ENCODE measurements at regions not wholly inside any gene's neighbourhood (a gene's known extent, or its start where the extent isn't known, plus 50 kb on each side); places are given as distances from the start of the nearest gene placed in this dataset.

GRCh38 chr1:191022856-191023255 is 545.2 kb upstream of the BRINP3 start:
- Histone ChIP-seq H3K4me1 (ENCODE audit: insufficient read depth, insufficient read length) (no peaks in the 10 kb centered on the region), H3K27me3 (ENCODE audit: insufficient read depth, insufficient read length) (no peaks in the 10 kb centered on the region), H3K36me3 (ENCODE audit: insufficient read depth, insufficient read length, low read length) (no peaks in the 10 kb centered on the region), H3K4me3 (ENCODE audit: insufficient read length, low read depth) (no peak overlapping the region), H3K9ac (ENCODE audit: insufficient read length, low read depth) (no peak overlapping the region), H3K9me3 (ENCODE audit: insufficient read depth, low read length) (peaks cover 13% of the 10 kb centered on the region; the same call in 1 of the 2 replicates)
- no peak for TF ChIP-seq YY1 (IDR thresholded peaks at IDR 0.05; ENCODE audit: insufficient read depth, insufficient read length)
- no peak for TF ChIP-seq ZNF274 (IDR thresholded peaks at IDR 0.05; ENCODE audit: low read depth, low read length)
- no peak for TF ChIP-seq SUZ12 (IDR thresholded peaks at IDR 0.05; ENCODE audit: extremely low read depth, insufficient read depth, insufficient read length)
- no peak for DNase-seq (ENCODE audit: low read depth, low spot score)

GRCh38 chr1:191025896-191026642 is 548.4 kb upstream of the BRINP3 start:
- no peaks in the 10 kb centered on the region for H3K4me1 ChIP-seq (ENCODE audit: insufficient read depth, insufficient read length)
- H3K9me3 ChIP-seq (ENCODE audit: insufficient read depth, low read length) = peaks cover 13% of the 10 kb centered on the region; the same call in 1 of the 2 replicates
- H3K9ac ChIP-seq (ENCODE audit: insufficient read length, low read depth) = no peak overlapping the region
- no peak overlapping the region for H3K4me3 ChIP-seq (ENCODE audit: insufficient read length, low read depth)
- DNase-seq (ENCODE audit: low read depth, low spot score) = no peak
- no peak for TF ChIP-seq ZNF274 (IDR thresholded peaks at IDR 0.05; ENCODE audit: low read depth, low read length)
- TF ChIP-seq SUZ12 (IDR thresholded peaks at IDR 0.05; ENCODE audit: extremely low read depth, insufficient read depth, insufficient read length) = no peak
- no peak for TF ChIP-seq YY1 (IDR thresholded peaks at IDR 0.05; ENCODE audit: insufficient read depth, insufficient read length)
- no peaks in the 10 kb centered on the region for H3K27me3 ChIP-seq (ENCODE audit: insufficient read depth, insufficient read length)
- no peaks in the 10 kb centered on the region for H3K36me3 ChIP-seq (ENCODE audit: insufficient read depth, insufficient read length, low read length)

GRCh38 chr1:191026828-191027227 is 549.2 kb upstream of the BRINP3 start:
- Histone ChIP-seq H3K9ac (ENCODE audit: insufficient read length, low read depth) (no peak overlapping the region), H3K4me3 (ENCODE audit: insufficient read length, low read depth) (no peak overlapping the region), H3K4me1 (ENCODE audit: insufficient read depth, insufficient read length) (no peaks in the 10 kb centered on the region), H3K36me3 (ENCODE audit: insufficient read depth, insufficient read length, low read length) (no peaks in the 10 kb centered on the region), H3K9me3 (ENCODE audit: insufficient read depth, low read length) (peaks cover 13% of the 10 kb centered on the region; the same call in 1 of the 2 replicates), H3K27me3 (ENCODE audit: insufficient read depth, insufficient read length) (no peaks in the 10 kb centered on the region)
- no peak for DNase-seq (ENCODE audit: low read depth, low spot score)
- TF ChIP-seq YY1 (IDR thresholded peaks at IDR 0.05; ENCODE audit: insufficient read depth, insufficient read length) = no peak
- TF ChIP-seq ZNF274 (IDR thresholded peaks at IDR 0.05; ENCODE audit: low read depth, low read length) = no peak
- TF ChIP-seq SUZ12 (IDR thresholded peaks at IDR 0.05; ENCODE audit: extremely low read depth, insufficient read depth, insufficient read length) = no peak

- DNase-seq (ENCODE audit: low read depth, low spot score) = no peak
- H3K9me3 ChIP-seq (ENCODE audit: insufficient read depth, low read length) = no peaks in the 10 kb centered on the region
- no peaks in the 10 kb centered on the region for H3K36me3 ChIP-seq (ENCODE audit: insufficient read depth, insufficient read length, low read length)
Observed at GRCh38 chr1:191034132-191034531, 556.5 kb upstream of the BRINP3 start.

GRCh38 chr1:191043066-191043465 is 565.4 kb upstream of the BRINP3 start:
- no peaks in the 10 kb centered on the region for H3K4me1 ChIP-seq (ENCODE audit: insufficient read depth, insufficient read length)
- H3K9me3 ChIP-seq (ENCODE audit: insufficient read depth, low read length) = no peaks in the 10 kb centered on the region
- no peak for DNase-seq (ENCODE audit: low read depth, low spot score)
- no peaks in the 10 kb centered on the region for H3K36me3 ChIP-seq (ENCODE audit: insufficient read depth, insufficient read length, low read length)
- no peak overlapping the region for H3K9ac ChIP-seq (ENCODE audit: insufficient read length, low read depth)
- no peaks in the 10 kb centered on the region for H3K27me3 ChIP-seq (ENCODE audit: insufficient read depth, insufficient read length)
- no peak overlapping the region for H3K4me3 ChIP-seq (ENCODE audit: insufficient read length, low read depth)
- TF ChIP-seq SUZ12 (IDR thresholded peaks at IDR 0.05; ENCODE audit: extremely low read depth, insufficient read depth, insufficient read length) = no peak
- no peak for TF ChIP-seq ZNF274 (IDR thresholded peaks at IDR 0.05; ENCODE audit: low read depth, low read length)
- no peak for TF ChIP-seq YY1 (IDR thresholded peaks at IDR 0.05; ENCODE audit: insufficient read depth, insufficient read length)

More at GRCh38 chr1:191034132-191034531, 556.5 kb upstream of the BRINP3 start:
- H3K4me1 ChIP-seq (ENCODE audit: insufficient read depth, insufficient read length) = no peaks in the 10 kb centered on the region
- H3K9ac ChIP-seq (ENCODE audit: insufficient read length, low read depth) = no peak overlapping the region
- no peak overlapping the region for H3K4me3 ChIP-seq (ENCODE audit: insufficient read length, low read depth)
- TF ChIP-seq ZNF274 (IDR thresholded peaks at IDR 0.05; ENCODE audit: low read depth, low read length) = no peak
- no peak for TF ChIP-seq SUZ12 (IDR thresholded peaks at IDR 0.05; ENCODE audit: extremely low read depth, insufficient read depth, insufficient read length)
- TF ChIP-seq YY1 (IDR thresholded peaks at IDR 0.05; ENCODE audit: insufficient read depth, insufficient read length) = no peak
- no peaks in the 10 kb centered on the region for H3K27me3 ChIP-seq (ENCODE audit: insufficient read depth, insufficient read length)

DNA sequence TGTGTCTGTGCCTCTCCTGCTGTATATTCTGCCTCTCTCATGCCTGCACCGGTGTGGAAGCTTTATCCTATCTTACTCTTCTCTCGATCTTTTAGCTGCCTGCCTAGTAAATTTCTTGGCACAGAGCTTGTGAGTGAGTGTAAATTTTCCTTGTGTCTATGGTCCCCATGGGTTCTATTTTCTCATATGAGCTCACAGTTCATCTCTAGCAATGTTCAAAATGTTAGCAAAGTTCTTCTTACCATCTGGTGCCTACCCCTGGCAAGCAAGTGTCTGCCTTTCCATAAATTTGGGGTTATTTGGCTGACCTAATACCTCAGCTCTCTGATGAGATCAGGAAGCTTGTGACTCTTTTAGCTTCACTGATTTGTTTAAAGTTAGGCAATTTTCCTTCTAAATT is 572.1 kb upstream of the BRINP3 start:
- H3K36me3 ChIP-seq (ENCODE audit: insufficient read depth, insufficient read length, low read length) = no peaks in the 10 kb centered on the region
- H3K27me3 ChIP-seq (ENCODE audit: insufficient read depth, insufficient read length) = no peaks in the 10 kb centered on the region
- no peaks in the 10 kb centered on the region for H3K4me1 ChIP-seq (ENCODE audit: insufficient read depth, insufficient read length)
- no peak overlapping the region for H3K4me3 ChIP-seq (ENCODE audit: insufficient read length, low read depth)
- H3K9me3 ChIP-seq (ENCODE audit: insufficient read depth, low read length) = no peaks in the 10 kb centered on the region
- H3K9ac ChIP-seq (ENCODE audit: insufficient read length, low read depth) = no peak overlapping the region
- DNase-seq (ENCODE audit: low read depth, low spot score) = no peak
- no peak for TF ChIP-seq YY1 (IDR thresholded peaks at IDR 0.05; ENCODE audit: insufficient read depth, insufficient read length)
- TF ChIP-seq SUZ12 (IDR thresholded peaks at IDR 0.05; ENCODE audit: extremely low read depth, insufficient read depth, insufficient read length) = no peak
- no peak for TF ChIP-seq ZNF274 (IDR thresholded peaks at IDR 0.05; ENCODE audit: low read depth, low read length)

GRCh38 chr1:191052888-191053287 is 575.2 kb upstream of the BRINP3 start:
- H3K36me3 ChIP-seq (ENCODE audit: insufficient read depth, insufficient read length, low read length) = no peaks in the 10 kb centered on the region
- H3K9me3 ChIP-seq (ENCODE audit: insufficient read depth, low read length) = no peaks in the 10 kb centered on the region
- TF ChIP-seq ZNF274 (IDR thresholded peaks at IDR 0.05; ENCODE audit: low read depth, low read length) (no peak), YY1 (IDR thresholded peaks at IDR 0.05; ENCODE audit: insufficient read depth, insufficient read length) (no peak), SUZ12 (IDR thresholded peaks at IDR 0.05; ENCODE audit: extremely low read depth, insufficient read depth, insufficient read length) (no peak)
- H3K27me3 ChIP-seq (ENCODE audit: insufficient read depth, insufficient read length) = no peaks in the 10 kb centered on the region
- H3K9ac ChIP-seq (ENCODE audit: insufficient read length, low read depth) = no peak overlapping the region
- DNase-seq (ENCODE audit: low read depth, low spot score) = no peak
- no peak overlapping the region for H3K4me3 ChIP-seq (ENCODE audit: insufficient read length, low read depth)
- H3K4me1 ChIP-seq (ENCODE audit: insufficient read depth, insufficient read length) = no peaks in the 10 kb centered on the region

Measured in NT2/D1 (cell line).